Skeletal muscle cell (primary cell): ENCODE measurements at regions not wholly inside any gene's neighbourhood (a gene's known extent, or its start where the extent isn't known, plus 50 kb on each side); places are given as distances from the start of the nearest gene placed in this dataset.

Experiments used
- DNase-seq: peaks from one replicate; pipeline ENCODE4 v3.0.0-alpha.2; 2010; ENCODE audit warnings: low read depth
- H3K4me3 ChIP-seq: 2 replicates; pipeline ENCODE4 v1.5.1; 2011; ENCODE audit warnings: low read depth, mild to moderate bottlenecking, control low read depth, low read length, moderate library complexity

DNA sequence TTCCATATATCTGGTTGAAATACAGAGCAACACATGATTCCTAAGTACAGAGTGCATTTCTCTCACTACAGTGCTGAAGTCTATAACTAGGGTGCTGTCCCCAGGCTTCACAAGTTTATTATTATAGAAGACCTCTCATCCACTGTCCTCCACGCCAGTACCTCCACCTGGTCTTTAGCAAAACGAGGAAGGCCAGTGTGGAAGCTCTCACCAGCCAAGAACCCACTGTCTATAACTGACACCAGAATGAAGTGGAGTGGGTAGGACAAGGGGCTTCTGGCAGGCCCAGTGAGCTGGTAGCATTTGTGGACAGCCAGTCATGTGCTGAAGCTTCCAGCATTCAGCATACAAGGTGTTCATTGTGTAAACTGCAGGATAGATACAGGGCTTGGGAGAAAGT is 430.7 kb downstream of the GADD45G start:
- DNase-seq: no peak
- H3K4me3 ChIP-seq: no peak overlapping the region

DNA sequence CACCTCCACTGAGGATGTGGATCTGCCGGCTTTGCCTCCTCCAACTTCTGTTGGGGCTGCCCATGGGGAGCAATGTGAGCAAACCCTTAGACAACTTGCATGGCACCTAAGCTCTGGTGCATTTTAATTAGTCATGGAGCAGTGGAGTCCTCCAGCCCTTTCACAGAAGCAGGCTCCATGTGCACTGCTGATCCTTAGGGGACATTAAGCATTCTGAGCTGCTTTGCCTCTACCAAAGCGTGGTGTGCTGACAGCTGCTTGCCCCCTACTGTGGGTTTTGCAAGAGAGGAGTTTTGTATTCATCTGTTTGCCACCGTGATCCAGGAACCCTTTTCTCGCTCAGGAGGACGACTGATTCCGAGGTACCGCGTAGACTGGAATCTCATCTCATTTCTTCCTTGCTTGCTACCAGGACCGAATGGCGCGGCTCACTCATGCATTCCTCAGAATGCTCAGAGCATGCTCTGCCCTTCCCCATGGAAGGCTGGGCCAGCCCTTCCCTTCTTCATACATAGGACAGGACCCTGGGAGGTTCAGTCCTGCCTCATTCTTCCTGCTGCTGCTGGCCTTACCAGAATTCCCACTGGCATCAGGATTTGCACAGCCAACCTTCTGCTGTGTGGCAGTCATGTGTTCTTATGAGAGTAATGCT is 432.5 kb downstream of the GADD45G start:
- no peak overlapping the region for H3K4me3 ChIP-seq
- no peak for DNase-seq

DNA sequence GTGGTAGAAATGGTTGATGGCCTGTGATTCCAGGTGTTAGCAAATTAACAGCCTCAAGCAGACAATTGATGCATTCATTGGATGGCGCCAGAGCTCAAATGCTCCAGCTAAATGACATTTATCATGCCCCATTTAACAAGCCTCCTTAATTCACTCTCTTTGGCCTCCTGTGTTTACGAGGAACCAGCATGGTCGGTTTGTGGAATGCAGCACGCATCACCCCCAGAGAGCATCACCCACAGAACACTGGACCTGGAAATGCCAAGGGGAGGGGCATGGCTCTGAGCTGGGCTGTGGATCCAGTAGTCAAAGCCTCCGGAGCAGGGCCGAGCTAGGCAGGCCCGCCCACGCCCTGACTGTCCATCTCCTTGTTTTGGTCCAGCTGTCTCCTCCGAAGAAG is 434.0 kb downstream of the GADD45G start:
- DNase-seq: no peak
- no peak overlapping the region for H3K4me3 ChIP-seq

DNA sequence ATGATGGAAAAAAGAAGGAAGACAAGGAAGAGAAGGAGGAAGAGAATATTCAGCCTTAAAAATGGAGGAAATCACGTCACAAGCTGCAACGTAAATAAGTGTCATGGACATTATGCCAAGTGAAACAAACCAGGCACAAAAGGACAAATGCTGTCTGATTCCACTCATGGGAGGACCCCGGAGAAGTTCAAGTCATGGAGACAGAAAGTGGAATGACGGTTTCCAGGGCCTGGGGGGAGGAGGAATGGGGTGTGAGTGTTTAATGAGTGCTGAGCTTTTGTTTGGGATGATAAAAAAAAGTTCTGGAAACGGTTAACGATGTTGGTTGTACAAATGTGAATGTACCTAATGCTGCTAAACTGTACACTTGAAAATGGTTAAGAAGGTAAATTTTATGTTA is 439.5 kb downstream of the GADD45G start:
- no peak for DNase-seq

DNA sequence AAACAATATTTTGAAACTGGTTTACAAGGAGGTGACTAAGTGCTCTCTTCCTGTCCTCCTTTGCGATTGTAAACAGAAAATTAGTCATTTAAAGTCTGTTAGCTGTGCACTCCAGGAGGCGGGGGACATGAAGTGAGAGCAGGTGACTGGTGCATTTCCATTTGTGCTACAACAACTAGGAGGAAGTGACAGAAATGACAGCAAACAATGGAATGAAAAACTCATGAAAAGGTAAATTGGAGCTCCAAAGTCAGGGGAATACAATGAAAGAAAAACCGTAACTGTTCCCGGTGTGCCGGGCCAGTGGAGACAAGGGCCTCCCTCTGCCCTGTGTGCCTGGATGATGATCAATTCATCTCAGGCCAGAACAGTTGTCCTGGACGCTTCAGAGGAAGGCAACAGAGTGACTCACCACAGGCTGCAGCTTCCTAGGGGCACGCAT is 439.9 kb downstream of the GADD45G start:
- no peak overlapping the region for H3K4me3 ChIP-seq
- no peak for DNase-seq

More for the DNA sequence above, 439.5 kb downstream of the GADD45G start:
- H3K4me3 ChIP-seq: no peak overlapping the region

DNA sequence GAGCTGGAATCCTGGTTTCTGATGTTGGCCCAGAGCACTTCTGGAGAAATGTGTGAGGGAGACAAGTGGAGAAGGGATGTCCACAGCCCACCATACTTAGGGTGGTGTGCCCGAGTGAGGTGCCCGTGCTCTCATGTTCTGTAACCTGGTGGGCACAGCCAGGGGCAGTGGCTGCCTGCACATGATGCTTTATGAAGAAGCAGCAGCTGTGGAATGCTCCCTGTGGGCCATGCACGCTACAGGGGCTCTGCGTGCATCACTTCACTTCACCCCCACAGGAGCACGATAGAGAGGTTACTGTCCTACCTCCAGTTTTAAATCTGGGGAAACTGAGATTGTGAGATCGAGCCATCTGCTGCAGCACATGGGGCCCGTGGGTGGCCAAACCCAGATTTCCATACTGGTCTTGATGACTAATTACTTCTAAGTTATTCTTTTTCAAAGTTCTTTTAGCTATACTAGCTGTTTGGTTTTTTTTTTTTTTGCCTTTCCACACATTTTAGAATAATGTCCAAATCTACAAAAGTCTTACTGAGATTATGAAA is 441.6 kb downstream of the GADD45G start:
- H3K4me3 ChIP-seq: no peak overlapping the region
- no peak for DNase-seq

DNA sequence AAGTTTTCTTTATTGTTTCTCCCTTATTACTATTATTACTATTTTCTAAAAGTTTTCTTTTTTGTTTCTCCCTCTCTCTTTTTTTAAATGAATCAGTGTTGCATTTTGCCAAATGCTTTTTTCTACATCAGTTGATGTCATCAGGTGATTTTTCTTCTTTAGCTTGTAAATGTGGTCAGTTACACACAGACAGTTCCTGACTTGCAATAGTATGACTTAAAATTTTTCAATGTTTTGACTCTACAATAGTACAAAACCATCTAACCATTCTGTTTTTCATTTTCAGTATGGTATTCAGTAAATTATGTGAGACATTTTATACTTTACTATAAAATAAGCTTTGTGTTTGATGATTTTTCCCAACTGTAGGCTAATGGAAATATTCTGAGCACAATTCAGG is 443.0 kb downstream of the GADD45G start:
- no peak overlapping the region for H3K4me3 ChIP-seq
- no peak for DNase-seq

DNA sequence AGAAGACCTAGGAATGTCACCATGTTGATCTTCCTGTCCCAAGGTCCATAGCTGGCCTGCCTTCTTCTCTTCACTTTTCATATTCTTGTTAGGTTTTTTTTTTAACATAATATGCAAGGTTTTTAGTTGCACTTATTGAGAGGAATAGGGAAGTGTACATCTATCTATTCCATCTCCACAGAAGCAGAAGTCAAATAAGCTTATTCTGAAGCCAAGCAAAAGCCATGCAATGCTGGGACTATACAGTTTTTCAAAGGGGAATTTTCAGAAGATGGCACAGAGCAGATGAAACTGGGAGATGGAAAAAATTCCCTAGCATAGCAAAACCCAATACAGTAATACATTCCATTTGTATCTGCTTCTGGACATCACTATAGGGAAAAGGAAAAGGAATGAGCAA is 447.6 kb downstream of the GADD45G start:
- no peak for DNase-seq
- H3K4me3 ChIP-seq: no peak overlapping the region

DNA sequence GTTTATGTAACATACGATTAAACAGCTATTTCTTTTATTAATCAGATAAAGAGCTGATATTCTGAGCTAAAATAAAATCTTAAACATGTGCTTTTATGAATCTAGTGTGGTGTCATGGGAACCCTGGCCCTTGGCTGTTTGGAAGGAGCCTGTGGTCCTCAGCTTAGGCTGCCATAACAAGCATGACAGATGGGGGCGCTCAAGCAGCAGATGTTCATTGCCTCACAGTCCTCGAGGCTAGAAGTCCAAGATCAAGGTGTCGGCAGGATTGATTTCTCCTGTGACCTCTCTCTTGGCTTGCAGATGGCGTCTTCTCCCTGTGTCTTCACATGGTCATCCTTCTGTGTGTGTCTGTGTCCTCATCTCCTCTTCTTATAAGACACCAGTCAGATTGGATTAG is 448.2 kb downstream of the GADD45G start:
- H3K4me3 ChIP-seq: no peak overlapping the region
- no peak for DNase-seq

DNA sequence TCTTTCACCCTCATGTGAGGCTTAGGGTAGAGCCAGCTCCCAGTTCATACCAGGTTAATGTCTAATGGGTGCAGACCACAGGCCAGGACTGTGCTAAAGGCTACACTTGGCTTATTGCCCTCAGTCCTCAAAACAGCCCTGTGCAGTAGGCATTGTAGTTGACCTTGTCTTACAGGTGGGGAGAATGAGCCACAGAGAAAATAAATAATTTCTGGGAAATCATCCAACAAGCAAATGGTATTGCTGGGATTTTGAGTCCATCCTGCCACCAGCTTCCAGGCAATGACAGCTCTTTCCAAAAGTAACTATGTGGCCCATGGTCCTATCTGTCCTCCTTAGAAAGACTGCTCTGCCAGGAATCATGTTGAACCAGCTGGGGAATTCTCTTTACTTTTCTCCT is 450.0 kb downstream of the GADD45G start:
- DNase-seq: no peak

DNA sequence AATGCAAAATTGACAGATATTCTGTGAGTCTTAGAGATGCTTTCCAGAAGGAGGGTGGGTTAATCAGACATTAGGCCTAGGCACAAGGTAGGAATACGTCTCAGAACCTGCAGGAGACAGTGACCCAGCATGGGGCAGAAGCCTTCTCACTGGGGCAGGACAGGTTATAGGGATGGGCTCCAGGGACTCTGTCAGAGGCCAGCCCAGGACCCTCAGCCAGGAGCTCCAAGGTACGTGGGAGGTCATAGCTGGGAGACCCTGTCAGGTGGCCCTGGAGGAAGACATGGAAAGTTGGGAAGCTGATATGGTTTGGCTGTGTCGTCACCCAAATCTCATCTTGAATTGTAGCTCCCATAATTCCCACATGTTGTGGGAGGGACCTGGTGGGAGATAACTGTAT is 450.4 kb downstream of the GADD45G start:
- no peak for DNase-seq
- no peak overlapping the region for H3K4me3 ChIP-seq

More for the DNA sequence above, 450.0 kb downstream of the GADD45G start:
- no peak overlapping the region for H3K4me3 ChIP-seq

DNA sequence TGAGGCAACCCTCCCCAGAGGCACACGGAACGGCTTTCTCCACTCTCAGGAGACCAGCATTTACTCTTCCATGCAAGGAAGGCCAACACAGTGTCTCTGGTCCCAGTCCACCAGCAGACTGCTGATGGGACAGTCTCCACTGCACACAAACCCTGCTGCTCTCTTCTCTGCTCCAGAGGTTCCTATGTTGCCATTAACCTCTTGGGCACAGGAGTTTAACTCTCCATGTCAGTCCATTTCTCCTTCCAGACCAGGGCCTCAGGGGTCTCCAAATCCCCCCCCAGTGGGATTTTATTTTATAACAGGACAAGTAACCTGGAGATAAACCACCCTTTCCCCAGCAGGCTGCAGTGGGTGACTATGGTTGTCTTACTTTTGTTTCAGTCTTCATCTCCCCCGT is 452.5 kb downstream of the GADD45G start:
- DNase-seq: no peak
- no peak overlapping the region for H3K4me3 ChIP-seq

DNA sequence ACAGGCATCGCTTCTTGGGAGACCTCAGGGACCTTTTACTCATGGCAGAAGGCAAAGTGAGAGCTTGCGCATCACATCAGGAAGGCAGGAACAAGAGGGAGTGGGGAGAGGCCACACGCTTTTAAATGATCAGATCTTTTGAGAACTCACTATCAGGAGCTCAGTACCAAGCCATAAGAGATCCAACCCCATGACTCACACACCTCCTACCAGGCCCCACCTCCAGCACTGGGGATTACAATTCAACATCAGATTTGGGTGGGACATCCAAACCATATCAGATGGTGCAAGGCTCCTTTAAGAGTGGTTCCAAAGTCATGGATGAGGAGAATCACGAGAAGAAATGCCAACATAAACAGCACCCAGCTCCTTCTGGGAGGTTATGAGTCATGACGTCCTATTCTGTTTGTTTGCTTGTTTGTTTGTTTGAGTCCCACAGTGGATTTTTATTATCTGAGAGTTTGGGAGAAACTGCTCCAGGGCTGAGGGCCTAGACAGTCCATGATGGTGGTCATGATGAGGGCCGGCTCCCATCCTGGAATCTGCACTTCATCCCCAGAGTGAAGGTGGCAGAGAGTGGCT is 453.5 kb downstream of the GADD45G start:
- no peak for DNase-seq

DNA sequence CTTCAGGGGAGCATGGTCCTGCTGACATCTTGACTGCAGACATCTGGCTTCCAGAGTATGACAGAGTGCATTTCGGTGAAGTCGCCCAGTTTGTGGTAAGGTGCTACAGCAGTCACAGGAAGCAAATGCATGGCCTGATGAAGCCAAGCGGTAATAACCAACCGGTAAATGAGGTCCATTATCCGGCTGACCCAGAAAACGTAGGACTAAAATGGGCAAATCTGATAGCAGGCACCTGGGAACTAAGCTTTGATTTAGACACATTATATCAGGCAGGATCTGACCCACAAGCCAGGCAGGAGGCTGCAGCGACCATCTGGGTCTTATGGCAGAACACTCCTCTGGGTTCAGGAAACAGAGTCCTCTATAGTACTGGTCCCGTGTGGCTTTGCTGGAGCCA is 454.6 kb downstream of the GADD45G start:
- DNase-seq: no peak
- H3K4me3 ChIP-seq: no peak overlapping the region

More for the DNA sequence above, 453.5 kb downstream of the GADD45G start:
- H3K4me3 ChIP-seq: no peak overlapping the region

DNA sequence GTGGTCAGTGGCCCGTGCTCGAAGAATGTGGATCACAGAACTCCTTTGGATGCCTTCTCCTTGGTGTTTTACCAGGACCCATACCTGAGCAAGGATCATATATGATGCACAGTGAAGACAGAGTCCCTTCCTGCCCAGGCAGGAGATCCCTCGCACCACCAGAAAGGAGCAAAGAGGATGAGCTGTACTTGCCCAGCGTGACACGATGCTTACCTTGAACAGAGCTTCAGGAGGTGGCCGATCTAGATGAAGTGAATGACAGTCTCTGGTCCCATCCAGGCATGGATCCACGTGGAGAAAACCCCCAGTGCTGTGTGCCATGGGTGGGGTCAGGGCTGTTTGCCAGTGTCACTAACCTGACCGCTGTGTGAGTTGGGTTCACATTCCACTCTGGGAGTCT is 455.4 kb downstream of the GADD45G start:
- no peak overlapping the region for H3K4me3 ChIP-seq
- no peak for DNase-seq

DNA sequence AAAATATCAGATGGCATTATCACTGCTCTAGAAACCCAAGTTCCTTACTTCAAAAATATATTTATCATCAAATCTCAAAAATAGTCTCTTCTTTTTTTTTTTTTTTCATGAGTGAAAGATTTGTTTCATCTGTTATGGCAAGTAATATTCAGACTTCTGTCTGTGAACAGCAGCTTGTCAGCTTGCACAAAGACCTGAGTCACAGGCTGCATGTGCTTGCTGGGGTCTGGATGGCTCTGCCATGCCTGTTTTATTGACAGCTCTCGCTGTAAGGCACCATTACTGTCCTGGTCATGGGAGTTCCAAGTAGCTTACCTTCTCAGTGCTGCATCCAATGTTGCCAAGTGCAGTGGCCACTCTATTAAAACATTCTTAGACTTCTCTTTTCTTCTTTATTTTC is 456.4 kb downstream of the GADD45G start:
- no peak for DNase-seq
- H3K4me3 ChIP-seq: no peak overlapping the region

DNA sequence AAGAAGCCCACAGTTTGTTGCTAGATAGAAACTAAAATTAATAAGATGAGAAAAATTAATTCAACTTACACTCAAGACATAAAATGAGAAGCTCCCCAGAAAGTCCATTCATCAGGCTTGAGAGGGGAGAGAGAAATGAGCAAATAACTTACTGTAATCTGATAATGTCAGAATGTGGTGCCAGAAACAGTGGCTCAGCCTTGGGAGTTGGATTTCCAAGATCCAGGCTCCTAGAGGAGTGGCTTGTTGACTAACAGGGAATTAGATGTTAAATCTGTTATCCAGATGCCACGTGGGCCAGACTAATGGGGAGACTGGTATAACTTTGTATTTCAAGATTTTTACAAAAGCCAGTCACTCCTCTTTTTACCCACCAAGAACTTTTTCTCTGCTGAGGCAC is 458.2 kb downstream of the GADD45G start:
- no peak for DNase-seq
- no peak overlapping the region for H3K4me3 ChIP-seq

DNA sequence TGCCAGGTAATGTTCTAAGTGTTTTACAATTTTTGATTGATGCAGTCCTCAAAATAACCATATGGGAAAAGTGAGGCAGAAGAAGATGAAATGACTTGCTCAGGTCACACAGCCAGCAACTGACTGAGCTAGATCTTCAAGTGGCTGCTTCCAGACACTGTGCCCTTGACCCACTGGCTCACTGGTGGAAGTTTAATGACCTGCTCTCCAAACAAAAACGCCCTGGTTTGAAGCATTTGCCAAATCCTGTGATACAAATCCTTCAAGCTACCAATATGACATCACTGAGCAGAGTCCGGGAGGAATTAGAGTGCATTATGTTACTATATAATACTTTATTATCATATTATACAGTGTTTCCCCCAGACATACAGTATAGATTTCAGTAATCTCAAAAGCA is 459.4 kb downstream of the GADD45G start:
- H3K4me3 ChIP-seq: no peak overlapping the region
- DNase-seq: no peak

DNA sequence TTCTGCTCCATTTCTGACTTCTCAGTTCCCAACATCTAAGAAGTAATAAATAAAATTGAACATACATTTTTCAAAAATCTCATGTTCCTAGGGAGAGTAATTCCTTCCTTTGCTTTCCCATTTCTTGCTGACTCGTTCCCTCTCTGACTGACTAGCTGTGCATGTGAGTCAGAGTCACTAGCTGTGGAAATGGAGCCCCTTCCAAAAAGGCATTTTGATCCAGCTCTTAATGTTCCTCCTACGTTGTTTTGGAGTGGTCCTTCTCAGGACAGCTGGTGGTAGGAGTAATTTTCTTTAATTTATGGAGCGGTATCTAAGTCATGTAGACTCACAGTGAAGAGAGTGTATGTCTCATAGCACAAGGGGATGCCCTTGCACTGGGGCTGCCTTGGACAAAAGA is 460.2 kb downstream of the GADD45G start:
- DNase-seq: no peak

DNA sequence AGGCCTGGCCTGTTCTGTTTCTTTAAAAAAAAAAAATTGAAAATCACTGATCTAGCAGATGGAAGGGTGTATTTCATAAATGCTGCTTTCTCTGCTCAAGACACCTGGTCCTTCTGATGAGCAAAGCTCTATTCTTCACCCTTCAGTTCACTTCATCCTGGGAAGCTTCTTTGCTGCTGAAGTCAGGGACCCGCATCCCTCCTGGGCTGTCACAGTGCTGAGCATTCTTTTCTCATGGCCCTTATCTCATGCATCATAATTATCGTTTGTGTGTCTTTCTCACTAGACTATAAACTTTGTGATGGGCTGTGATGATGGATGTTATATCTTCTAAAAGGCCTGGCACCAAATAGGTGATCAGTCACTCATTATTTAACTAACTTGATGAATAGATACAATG is 461.0 kb downstream of the GADD45G start:
- H3K4me3 ChIP-seq: no peak overlapping the region
- DNase-seq: no peak

More for the DNA sequence above, 460.2 kb downstream of the GADD45G start:
- H3K4me3 ChIP-seq: no peak overlapping the region

DNA sequence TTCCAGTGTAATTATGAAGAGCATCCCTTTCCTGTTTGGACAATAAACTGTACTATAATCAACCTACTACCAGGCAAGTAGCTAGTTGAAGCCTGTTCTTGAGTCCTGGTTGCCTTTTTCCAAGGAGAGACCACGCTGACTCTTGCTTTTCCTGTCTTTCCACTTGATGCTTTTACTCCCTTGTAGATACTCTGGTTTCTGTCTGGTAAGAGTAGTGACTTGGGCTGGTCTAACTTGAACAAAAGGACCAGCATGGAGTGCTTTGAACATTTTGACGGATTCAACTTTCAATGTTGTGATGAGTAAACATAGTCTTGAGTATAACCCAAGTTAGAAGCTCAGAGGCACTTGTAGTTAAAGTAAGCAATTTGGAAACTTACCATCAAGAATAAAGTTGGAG is 464.3 kb downstream of the GADD45G start:
- DNase-seq: no peak
- H3K4me3 ChIP-seq: no peak overlapping the region
